AG09309 (cell line): ENCODE measurements at regions not wholly inside any gene's neighbourhood (a gene's known extent, or its start where the extent isn't known, plus 50 kb on each side); places are given as distances from the start of the nearest gene placed in this dataset.
"Not testable (repeated sequence)": the region's sequence is repeated elsewhere in the genome, so short reads cannot be mapped to it uniquely, and the experiment has no call there.

Source experiments
- DNase-seq: peaks from one replicate; pipeline ENCODE4 v3.0.0-alpha.2; 2010; ENCODE audit warnings: low read depth
- H3K4me3 ChIP-seq: 2 replicates; pipeline ENCODE4 v1.5.1; 2011; ENCODE audit warnings: mild to moderate bottlenecking, low read depth, low read length, moderate library complexity; ENCODE audit not compliant: control insufficient read depth
- TF ChIP-seq, protein P1 (sequence below): IDR thresholded peaks from 2 replicates; pipeline ENCODE4 v1.5.1; 2011; ENCODE audit warnings: mild to moderate bottlenecking, low read depth, low read length, inconsistent platforms; ENCODE audit not compliant: insufficient read depth, control insufficient read depth; ENCODE audit errors: missing control alignments

- TF ChIP-seq, protein P1, sequence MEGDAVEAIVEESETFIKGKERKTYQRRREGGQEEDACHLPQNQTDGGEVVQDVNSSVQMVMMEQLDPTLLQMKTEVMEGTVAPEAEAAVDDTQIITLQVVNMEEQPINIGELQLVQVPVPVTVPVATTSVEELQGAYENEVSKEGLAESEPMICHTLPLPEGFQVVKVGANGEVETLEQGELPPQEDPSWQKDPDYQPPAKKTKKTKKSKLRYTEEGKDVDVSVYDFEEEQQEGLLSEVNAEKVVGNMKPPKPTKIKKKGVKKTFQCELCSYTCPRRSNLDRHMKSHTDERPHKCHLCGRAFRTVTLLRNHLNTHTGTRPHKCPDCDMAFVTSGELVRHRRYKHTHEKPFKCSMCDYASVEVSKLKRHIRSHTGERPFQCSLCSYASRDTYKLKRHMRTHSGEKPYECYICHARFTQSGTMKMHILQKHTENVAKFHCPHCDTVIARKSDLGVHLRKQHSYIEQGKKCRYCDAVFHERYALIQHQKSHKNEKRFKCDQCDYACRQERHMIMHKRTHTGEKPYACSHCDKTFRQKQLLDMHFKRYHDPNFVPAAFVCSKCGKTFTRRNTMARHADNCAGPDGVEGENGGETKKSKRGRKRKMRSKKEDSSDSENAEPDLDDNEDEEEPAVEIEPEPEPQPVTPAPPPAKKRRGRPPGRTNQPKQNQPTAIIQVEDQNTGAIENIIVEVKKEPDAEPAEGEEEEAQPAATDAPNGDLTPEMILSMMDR: no peak
- H3K4me3 ChIP-seq: no peak overlapping the region
- DNase-seq: no peak
Observed at GRCh38 chr13:48813518-48813917, 159.8 kb downstream of the CYSLTR2 start.

- TF ChIP-seq, protein P1: no peak
- no peak for DNase-seq
- H3K4me3 ChIP-seq: no peak overlapping the region
Observed at GRCh38 chr13:48816700-48817099, 159.0 kb upstream of the FNDC3A start.

- TF ChIP-seq, protein P1: no peak
- no peak for DNase-seq
Observed at GRCh38 chr13:48817166-48817802, 158.4 kb upstream of the FNDC3A start.

DNA sequence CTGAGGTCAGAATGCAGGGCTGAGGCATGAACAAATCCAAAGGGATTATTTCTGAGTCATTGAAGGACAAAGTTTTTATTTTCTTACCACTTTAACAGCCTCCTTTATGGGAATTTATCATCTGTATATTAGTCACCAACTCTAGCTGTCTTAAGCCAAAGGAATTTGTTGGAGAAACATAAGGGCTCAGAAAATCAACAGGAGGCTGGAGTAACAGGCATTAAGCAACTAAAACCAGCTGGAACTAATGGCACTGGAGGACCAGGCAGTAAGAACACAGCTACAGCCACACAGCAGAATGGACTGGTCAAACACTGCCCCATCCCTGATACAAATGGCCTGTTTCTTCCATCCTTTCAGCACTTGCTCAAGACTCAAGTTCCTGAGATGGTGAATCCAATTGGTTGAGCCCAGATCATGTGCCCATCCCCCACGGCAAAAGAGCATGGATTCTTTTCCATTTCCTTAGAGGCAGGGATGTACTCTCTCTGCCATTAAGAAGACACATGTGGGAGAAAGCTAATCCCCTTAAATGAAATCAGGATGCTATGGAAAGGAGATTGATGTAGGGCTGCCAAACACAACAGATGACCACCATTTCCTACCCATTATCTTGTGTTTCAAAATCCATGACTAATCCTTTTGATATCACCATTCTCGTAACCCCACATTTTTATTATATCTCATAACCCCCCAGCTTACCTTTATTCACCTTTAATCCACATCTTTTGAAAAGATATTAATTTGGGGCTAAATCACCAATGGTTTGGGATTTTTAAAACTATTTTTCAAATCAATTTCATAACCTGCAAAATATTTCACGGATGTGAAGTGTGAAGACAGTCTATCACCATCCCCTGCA, 157.0 kb upstream of the FNDC3A start:
- no peak overlapping the region for H3K4me3 ChIP-seq
- peak; percentile 96 for DNase-seq
- TF ChIP-seq, protein P1: no peak

More at GRCh38 chr13:48817166-48817802, 158.4 kb upstream of the FNDC3A start:
- H3K4me3 ChIP-seq: no peak overlapping the region

- TF ChIP-seq, protein P1: no peak
- H3K4me3 ChIP-seq: no peak overlapping the region
- DNase-seq: no peak
Observed at GRCh38 chr13:48819376-48819775, 156.3 kb upstream of the FNDC3A start.

DNA sequence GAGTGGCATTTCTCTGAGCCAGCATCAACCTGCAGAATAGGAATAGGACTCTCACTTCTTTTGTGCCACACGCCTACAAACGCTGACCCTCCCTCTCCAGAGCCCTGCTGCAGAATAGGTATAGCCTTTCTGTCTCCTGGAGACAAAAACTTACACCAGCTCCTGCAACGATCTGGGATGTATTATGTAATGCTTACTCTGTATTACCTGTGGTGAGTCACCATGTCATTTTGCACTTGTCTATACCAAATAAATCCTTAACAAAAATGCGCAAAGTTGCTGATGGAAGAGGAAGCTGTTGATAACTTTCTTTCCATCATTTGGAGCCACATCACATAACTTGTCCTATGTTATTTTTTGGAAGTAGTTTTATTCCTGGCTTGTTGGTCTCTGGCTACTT, 155.8 kb upstream of the FNDC3A start:
- TF ChIP-seq, protein P1: no peak
- DNase-seq: no peak
- H3K4me3 ChIP-seq: no peak overlapping the region

DNA sequence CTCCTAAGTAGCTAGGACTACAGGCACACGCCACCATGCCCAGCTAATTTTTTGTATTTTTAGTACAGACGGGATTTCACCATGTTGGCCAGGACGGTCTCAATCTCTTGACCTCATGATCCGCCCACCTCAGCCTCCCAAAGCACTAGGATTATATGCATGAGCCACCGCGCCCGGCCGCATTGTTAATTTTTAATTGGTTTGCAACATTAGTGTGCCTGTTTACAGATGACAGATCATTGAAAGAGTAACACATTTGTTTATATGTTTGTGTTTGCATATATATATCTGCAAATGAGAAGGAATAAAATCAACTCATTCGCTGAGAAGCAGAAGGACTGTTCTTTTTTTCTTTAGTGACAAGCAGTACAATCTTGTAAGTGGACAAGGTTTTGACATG, 152.2 kb upstream of the FNDC3A start:
- not testable (repeated sequence) for H3K4me3 ChIP-seq, DNase-seq
